Karpas-422 (cell line): ENCODE measurements at regions not wholly inside any gene's neighbourhood (a gene's known extent, or its start where the extent isn't known, plus 50 kb on each side); places are given as distances from the start of the nearest gene placed in this dataset.

Source experiments
- DNase-seq: peaks from one replicate; pipeline ENCODE4 v3.0.0-alpha.2; 2015
- H2AFZ ChIP-seq: fragments of 200-600 bp; sonication (generic); 2 replicates; pipeline ENCODE4 v1.6.1; 2014; ENCODE audit warnings: antibody characterized with exemption, low read length, mixed read lengths
- H3K27ac ChIP-seq: fragments of 200-600 bp; sonication (generic); 2 replicates; pipeline ENCODE4 v1.5.1; 2014; ENCODE audit warnings: mild to moderate bottlenecking, low read length, moderate library complexity
- H3K27me3 ChIP-seq: fragments of 200-600 bp; sonication (generic); 2 replicates; pipeline ENCODE4 v1.6.1; 2014; ENCODE audit warnings: low read length, mixed read lengths
- H3K36me3 ChIP-seq: fragments of 200-600 bp; sonication (generic); 2 replicates; pipeline ENCODE4 v1.6.1; 2014; ENCODE audit warnings: low read length, mixed read lengths; ENCODE audit not compliant: insufficient read depth
- H3K4me1 ChIP-seq: fragments of 200-600 bp; sonication (generic); 2 replicates; pipeline ENCODE4 v1.6.1; 2014; ENCODE audit warnings: mild to moderate bottlenecking, low read length, mixed read lengths
- H3K4me2 ChIP-seq: fragments of 200-600 bp; sonication (generic); 2 replicates; pipeline ENCODE4 v1.6.1; 2014; ENCODE audit warnings: low read length, low read depth, mild to moderate bottlenecking; ENCODE audit not compliant: poor library complexity, severe bottlenecking
- H3K4me3 ChIP-seq: fragments of 200-600 bp; sonication (generic); 2 replicates; pipeline ENCODE4 v1.5.1; 2014; ENCODE audit warnings: mild to moderate bottlenecking, antibody characterized with exemption, low read length, mixed read lengths
- H3K79me2 ChIP-seq: fragments of 200-600 bp; sonication (generic); 2 replicates; pipeline ENCODE4 v1.6.1; 2014; ENCODE audit warnings: mild to moderate bottlenecking, low read length, mixed read lengths
- H3K9ac ChIP-seq: fragments of 200-600 bp; sonication (generic); 2 replicates; pipeline ENCODE4 v1.6.0; 2014; ENCODE audit warnings: low read length
- H3K9me2 ChIP-seq: fragments of 200-600 bp; sonication (generic), shearing (Covaris generic); replicated peaks from 2 replicates; pipeline ENCODE4 v1.6.0; 2014; ENCODE audit warnings: mild to moderate bottlenecking, low read length, moderate library complexity; ENCODE audit not compliant: insufficient read depth
- H3K9me3 ChIP-seq: fragments of 300-700, 200-600 bp; sonication (generic); 2 replicates; pipeline ENCODE4 v1.6.1; 2014; ENCODE audit warnings: low read length, mixed read lengths
- H4K20me1 ChIP-seq: fragments of 200-600 bp; sonication (generic); 2 replicates; pipeline ENCODE4 v1.6.1; 2014; ENCODE audit warnings: mild to moderate bottlenecking, antibody characterized with exemption, low read length, low read depth; ENCODE audit not compliant: insufficient read depth

- H2AFZ ChIP-seq = no peak overlapping the region
- no peak for DNase-seq
- H3K4me2 ChIP-seq = no peak overlapping the region
- no peaks in the 10 kb centered on the region for H4K20me1 ChIP-seq
- no peaks in the 10 kb centered on the region for H3K9me3 ChIP-seq
- H3K27me3 ChIP-seq = no peaks in the 10 kb centered on the region
- H3K9ac ChIP-seq = no peak overlapping the region
- H3K4me1 ChIP-seq = no peaks in the 10 kb centered on the region
- H3K79me2 ChIP-seq = no peaks in the 10 kb centered on the region
- H3K27ac ChIP-seq = no peak overlapping the region
- no peak overlapping the region for H3K4me3 ChIP-seq
- no peaks in the 10 kb centered on the region for H3K9me2 ChIP-seq
- no peaks in the 10 kb centered on the region for H3K36me3 ChIP-seq
Measured at GRCh38 chr22:44589831-44590230, 91.8 kb upstream of the RTL6 start.

- H3K4me1 ChIP-seq = no peaks in the 10 kb centered on the region
- no peak overlapping the region for H2AFZ ChIP-seq
- H3K79me2 ChIP-seq = no peaks in the 10 kb centered on the region
- no peaks in the 10 kb centered on the region for H3K9me2 ChIP-seq
- no peaks in the 10 kb centered on the region for H4K20me1 ChIP-seq
- H3K4me2 ChIP-seq = no peak overlapping the region
- H3K9ac ChIP-seq = no peak overlapping the region
- H3K27me3 ChIP-seq = no peaks in the 10 kb centered on the region
- H3K4me3 ChIP-seq = no peak overlapping the region
- H3K36me3 ChIP-seq = no peaks in the 10 kb centered on the region
- no peak overlapping the region for H3K27ac ChIP-seq
- no peaks in the 10 kb centered on the region for H3K9me3 ChIP-seq
- no peak for DNase-seq
Measured at GRCh38 chr22:44588348-44588747, 90.3 kb upstream of the RTL6 start.

- no peak overlapping the region for H2AFZ ChIP-seq
- no peak overlapping the region for H3K4me2 ChIP-seq
- no peaks in the 10 kb centered on the region for H3K9me3 ChIP-seq
- H3K79me2 ChIP-seq = no peaks in the 10 kb centered on the region
- no peak overlapping the region for H3K4me3 ChIP-seq
- H3K9me2 ChIP-seq = no peaks in the 10 kb centered on the region
- H3K4me1 ChIP-seq = no peaks in the 10 kb centered on the region
- H3K27ac ChIP-seq = no peak overlapping the region
- H3K27me3 ChIP-seq = no peaks in the 10 kb centered on the region
- H3K36me3 ChIP-seq = no peaks in the 10 kb centered on the region
- DNase-seq = no peak
- no peaks in the 10 kb centered on the region for H4K20me1 ChIP-seq
- H3K9ac ChIP-seq = no peak overlapping the region
Measured at GRCh38 chr22:44587737-44588310, 89.8 kb upstream of the RTL6 start.

GRCh38 chr22:44586999-44587736 lies 89.1 kb upstream of the RTL6 start:
- Histone ChIP-seq H3K36me3 (no peaks in the 10 kb centered on the region), H3K4me2 (no peak overlapping the region), H4K20me1 (no peaks in the 10 kb centered on the region), H2AFZ (no peak overlapping the region), H3K79me2 (no peaks in the 10 kb centered on the region), H3K9me2 (no peaks in the 10 kb centered on the region), H3K27ac (no peak overlapping the region), H3K4me3 (no peak overlapping the region), H3K9me3 (no peaks in the 10 kb centered on the region), H3K27me3 (no peaks in the 10 kb centered on the region), H3K9ac (no peak overlapping the region), H3K4me1 (no peaks in the 10 kb centered on the region)
- no peak for DNase-seq

GRCh38 chr22:44586351-44586990 lies 88.4 kb upstream of the RTL6 start:
- H3K4me2 ChIP-seq = no peak overlapping the region
- DNase-seq = no peak

GRCh38 chr22:44585559-44586350 lies 87.7 kb upstream of the RTL6 start:
- H3K36me3 ChIP-seq = no peaks in the 10 kb centered on the region
- H3K79me2 ChIP-seq = no peaks in the 10 kb centered on the region
- no peaks in the 10 kb centered on the region for H3K27me3 ChIP-seq
- no peaks in the 10 kb centered on the region for H3K4me1 ChIP-seq
- H3K4me3 ChIP-seq = no peak overlapping the region
- no peaks in the 10 kb centered on the region for H3K9me3 ChIP-seq
- DNase-seq = no peak
- H4K20me1 ChIP-seq = no peaks in the 10 kb centered on the region
- no peak overlapping the region for H3K9ac ChIP-seq
- no peak overlapping the region for H2AFZ ChIP-seq
- H3K4me2 ChIP-seq = no peak overlapping the region
- no peak overlapping the region for H3K27ac ChIP-seq
- H3K9me2 ChIP-seq = no peaks in the 10 kb centered on the region

More at GRCh38 chr22:44586351-44586990, 88.4 kb upstream of the RTL6 start:
- H3K9ac ChIP-seq = no peak overlapping the region
- H3K36me3 ChIP-seq = no peaks in the 10 kb centered on the region
- no peaks in the 10 kb centered on the region for H4K20me1 ChIP-seq
- no peaks in the 10 kb centered on the region for H3K4me1 ChIP-seq
- H3K9me3 ChIP-seq = no peaks in the 10 kb centered on the region
- no peak overlapping the region for H3K4me3 ChIP-seq
- H3K9me2 ChIP-seq = no peaks in the 10 kb centered on the region
- no peak overlapping the region for H2AFZ ChIP-seq
- no peaks in the 10 kb centered on the region for H3K79me2 ChIP-seq
- no peak overlapping the region for H3K27ac ChIP-seq
- H3K27me3 ChIP-seq = no peaks in the 10 kb centered on the region

GRCh38 chr22:44584256-44584902 lies 86.3 kb upstream of the RTL6 start:
- no peak overlapping the region for H3K27ac ChIP-seq
- H3K4me1 ChIP-seq = no peaks in the 10 kb centered on the region
- DNase-seq = no peak
- no peak overlapping the region for H3K4me2 ChIP-seq
- H2AFZ ChIP-seq = no peak overlapping the region
- no peaks in the 10 kb centered on the region for H4K20me1 ChIP-seq
- no peaks in the 10 kb centered on the region for H3K79me2 ChIP-seq
- no peaks in the 10 kb centered on the region for H3K27me3 ChIP-seq
- H3K9me3 ChIP-seq = no peaks in the 10 kb centered on the region
- H3K9me2 ChIP-seq = no peaks in the 10 kb centered on the region
- H3K4me3 ChIP-seq = no peak overlapping the region
- no peak overlapping the region for H3K9ac ChIP-seq
- H3K36me3 ChIP-seq = no peaks in the 10 kb centered on the region
